HEK293 (cell line): ENCODE measurements at regions not wholly inside any gene's neighbourhood (a gene's known extent, or its start where the extent isn't known, plus 50 kb on each side); places are given as distances from the start of the nearest gene placed in this dataset.

Experiments
- CTCF ChIP-seq: fragments of 450-650 bp; formaldehyde crosslinking; IDR thresholded peaks from 2 replicates; pipeline ENCODE4 v1.5.1; 2016; ENCODE audit warnings: missing biosample characterization, missing genetic modification characterization
- IKZF3 ChIP-seq: fragments of 450-650 bp; IDR thresholded peaks from 2 replicates; pipeline ENCODE4 v1.5.0; 2018; ENCODE audit warnings: missing biosample characterization, mild to moderate bottlenecking, missing genetic modification characterization, moderate library complexity

- TF ChIP-seq IKZF3 = no peak
- TF ChIP-seq CTCF (tag by site-specific recombination) = no peak
Measured at GRCh38 chr5:89759802-89760201, 649.8 kb downstream of the CETN3 start.
